ENCODE measurements at regions not wholly inside any gene's neighbourhood (a gene's known extent, or its start where the extent isn't known, plus 50 kb on each side); places are given as distances from the start of the nearest gene placed in this dataset.

GRCh38 chr4:153113838-153114105, 90.5 kb upstream of the TRIM2 start:
- Histone ChIP-seq H3K4me2 (ENCODE audit: insufficient read depth, low read length) (no peak overlapping the region), H3K36me3 (ENCODE audit: insufficient read depth, low read length) (no peaks in the 10 kb centered on the region), H3K27ac (ENCODE audit: low read length) (no peak overlapping the region), H3K4me1 (ENCODE audit: insufficient read depth, low read length) (peaks cover 68% of the 10 kb centered on the region), H3K9me3 (ENCODE audit: insufficient read depth, low read length, severe bottlenecking) (no peaks in the 10 kb centered on the region), H4K20me1 (ENCODE audit: insufficient read depth, low read length) (no peaks in the 10 kb centered on the region), H3K79me2 (ENCODE audit: insufficient read depth, low read length) (no peaks in the 10 kb centered on the region), H3K27me3 (ENCODE audit: insufficient read depth, low read length, poor library complexity) (no peaks in the 10 kb centered on the region), H2AFZ (ENCODE audit: low read depth, low read length) (no peak overlapping the region), H3K4me3 (ENCODE audit: low read depth in 1 of 2, low read length in 2 of 2) (no peak overlapping the region), H3K9ac (ENCODE audit: low read depth, low read length) (no peak overlapping the region)
- TF ChIP-seq EZH2 (IDR thresholded peaks at IDR 0.05; ENCODE audit: borderline replicate concordance, low read depth, low read length, severe bottlenecking) (no peak), CTCF (IDR thresholded peaks at IDR 0.05; ENCODE audit: borderline replicate concordance, extremely low read depth, low read length, poor library complexity, severe bottlenecking) (no peak)
- no peak for DNase-seq
- no peak for ATAC-seq (ENCODE audit: insufficient read depth, low read depth)

GRCh38 chr4:153114771-153115321, 89.4 kb upstream of the TRIM2 start:
- DNase-seq (no peak), ATAC-seq (ENCODE audit: insufficient read depth, low read depth) (no peak)
- H3K79me2 ChIP-seq (ENCODE audit: insufficient read depth, low read length), result no peaks in the 10 kb centered on the region
- H3K27me3 ChIP-seq (ENCODE audit: insufficient read depth, low read length, poor library complexity), result no peaks in the 10 kb centered on the region
- H3K36me3 ChIP-seq (ENCODE audit: insufficient read depth, low read length), result no peaks in the 10 kb centered on the region
- no peak overlapping the region for H3K4me3 ChIP-seq (ENCODE audit: low read depth in 1 of 2, low read length in 2 of 2)
- H4K20me1 ChIP-seq (ENCODE audit: insufficient read depth, low read length), result no peaks in the 10 kb centered on the region
- H3K4me2 ChIP-seq (ENCODE audit: insufficient read depth, low read length), result peak overlapping the region; percentile 60
- peaks cover 68% of the 10 kb centered on the region for H3K4me1 ChIP-seq (ENCODE audit: insufficient read depth, low read length)
- peak overlapping the region; percentile 72 for H3K27ac ChIP-seq (ENCODE audit: low read length)
- TF ChIP-seq CTCF (IDR thresholded peaks at IDR 0.05; ENCODE audit: borderline replicate concordance, extremely low read depth, low read length, poor library complexity, severe bottlenecking) (no peak), EZH2 (IDR thresholded peaks at IDR 0.05; ENCODE audit: borderline replicate concordance, low read depth, low read length, severe bottlenecking) (no peak)
- peak overlapping the region; percentile 3; the same call in 1 of the 2 replicates for H3K9ac ChIP-seq (ENCODE audit: low read depth, low read length)
- H2AFZ ChIP-seq (ENCODE audit: low read depth, low read length), result no peak overlapping the region
- no peaks in the 10 kb centered on the region for H3K9me3 ChIP-seq (ENCODE audit: insufficient read depth, low read length, severe bottlenecking)

DNA sequence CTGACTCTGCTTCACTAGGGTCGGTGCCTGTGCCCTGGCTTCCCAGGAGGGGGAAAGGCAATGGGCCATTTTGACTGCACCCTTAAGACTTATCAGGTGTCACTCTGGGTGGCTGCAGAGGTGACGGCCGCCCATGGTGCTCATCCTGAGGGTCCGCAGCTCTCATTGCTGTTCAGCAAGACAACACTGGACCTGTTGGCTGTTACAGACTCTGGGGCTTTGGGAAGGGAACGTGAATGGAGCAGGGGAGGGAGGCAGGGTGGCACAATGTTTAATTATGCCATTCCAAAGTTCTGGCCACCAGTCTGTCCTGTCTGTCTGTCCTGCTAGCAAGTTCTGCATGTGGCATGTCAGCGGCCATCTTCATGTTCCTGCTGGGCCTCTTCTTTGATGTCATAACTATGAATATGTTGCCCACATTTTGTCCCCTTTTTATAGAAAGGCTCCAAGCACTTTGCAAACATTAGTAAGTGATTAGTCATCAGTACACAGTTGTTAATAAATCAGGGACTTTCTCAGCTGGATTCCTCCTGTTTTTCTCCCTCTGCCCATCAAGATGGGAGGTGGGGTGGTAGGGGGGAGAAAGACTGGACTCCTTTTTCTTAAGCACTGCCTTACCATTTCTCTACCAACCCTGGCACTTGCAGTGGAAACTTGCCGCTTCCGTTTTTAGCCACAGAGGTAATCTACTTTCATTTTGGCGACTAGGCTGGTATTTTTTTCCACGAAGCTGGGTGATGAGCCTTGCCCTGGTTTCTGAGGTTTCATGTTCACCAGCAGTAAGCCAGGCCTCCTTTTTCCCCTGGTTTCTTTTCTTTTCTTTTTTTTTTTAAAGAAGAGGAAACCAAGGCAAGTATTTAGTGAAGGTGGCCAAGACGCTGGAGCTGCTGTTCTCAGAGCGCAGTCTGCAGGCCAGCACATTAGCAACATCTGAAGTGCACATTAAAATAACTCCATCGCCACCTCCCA, 88.6 kb upstream of the TRIM2 start:
- H3K9ac ChIP-seq (ENCODE audit: low read depth, low read length), result peak overlapping the region; percentile 3; the same call in 1 of the 2 replicates
- TF ChIP-seq CTCF (IDR thresholded peaks at IDR 0.05; ENCODE audit: borderline replicate concordance, extremely low read depth, low read length, poor library complexity, severe bottlenecking), result peak; percentile 41
- no peak for TF ChIP-seq EZH2 (IDR thresholded peaks at IDR 0.05; ENCODE audit: borderline replicate concordance, low read depth, low read length, severe bottlenecking)
- peaks cover 68% of the 10 kb centered on the region for H3K4me1 ChIP-seq (ENCODE audit: insufficient read depth, low read length)
- peak overlapping the region in 1 of 2 experiments; percentile 36; a peak in 1 of 4 replicates for H3K4me3 ChIP-seq (ENCODE audit: low read depth in 1 of 2, low read length in 2 of 2)
- H3K27me3 ChIP-seq (ENCODE audit: insufficient read depth, low read length, poor library complexity), result no peaks in the 10 kb centered on the region
- H3K27ac ChIP-seq (ENCODE audit: low read length), result peak overlapping the region; percentile 72
- peak overlapping the region; percentile 60 for H3K4me2 ChIP-seq (ENCODE audit: insufficient read depth, low read length)
- no peaks in the 10 kb centered on the region for H4K20me1 ChIP-seq (ENCODE audit: insufficient read depth, low read length)
- ATAC-seq (ENCODE audit: insufficient read depth, low read depth) (peak; percentile 79), DNase-seq (peak; percentile 89)
- H3K36me3 ChIP-seq (ENCODE audit: insufficient read depth, low read length), result no peaks in the 10 kb centered on the region
- no peak overlapping the region for H2AFZ ChIP-seq (ENCODE audit: low read depth, low read length)
- no peaks in the 10 kb centered on the region for H3K9me3 ChIP-seq (ENCODE audit: insufficient read depth, low read length, severe bottlenecking)
- H3K79me2 ChIP-seq (ENCODE audit: insufficient read depth, low read length), result no peaks in the 10 kb centered on the region
